Head of caudate nucleus (tissue), 42 donors: ENCODE measurements at regions not wholly inside any gene's neighbourhood (a gene's known extent, or its start where the extent isn't known, plus 50 kb on each side); places are given as distances from the start of the nearest gene placed in this dataset.

Experiments
- DNase-seq, 42 donors: peaks; one replicate each; pipeline versions ENCODE4 v3.0.0 to v3.0.0-alpha.2; 2020 to 2021; ENCODE audit warnings: mixed read lengths in 7 of 42
- intact Hi-C: fragments of 100-400 bp; cut with DNase I; formaldehyde crosslinking; loops from one replicate; pipeline ENCODE4 v1.15.0; 2022

GRCh38 chr1:214902636-214903320 lies 179.8 kb upstream of the KCNK2 start:
- DNase-seq, result no peak
- intact Hi-C loops, result no loop called here

- intact Hi-C loops, result no loop called here
- peak in 2 of 42 donors; percentile 7 to 13 for DNase-seq
These were observed 170.4 kb upstream of the KCNK2 start for GRCh38 chr1:214912127-214912526.

DNA sequence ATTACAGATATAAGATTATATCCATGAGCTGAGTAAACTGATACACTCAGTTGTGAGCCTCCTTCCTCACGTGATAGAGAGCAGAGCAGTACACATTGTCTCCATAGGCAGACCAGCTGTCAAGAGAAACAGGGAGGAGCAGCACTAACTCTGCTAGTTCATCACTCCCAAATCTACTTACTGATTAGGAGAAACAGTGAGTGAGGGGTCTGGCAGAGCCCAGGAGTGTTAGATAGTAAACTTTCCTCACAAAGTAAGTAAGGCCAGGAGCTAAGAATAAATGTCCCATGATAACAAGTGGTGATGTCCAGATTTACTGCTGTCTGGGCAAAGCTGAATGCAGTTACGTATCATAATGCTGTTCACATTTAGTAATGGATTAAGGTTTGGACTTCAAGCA lies 168.6 kb upstream of the KCNK2 start:
- intact Hi-C loops, result no loop called here
- no peak for DNase-seq

DNA sequence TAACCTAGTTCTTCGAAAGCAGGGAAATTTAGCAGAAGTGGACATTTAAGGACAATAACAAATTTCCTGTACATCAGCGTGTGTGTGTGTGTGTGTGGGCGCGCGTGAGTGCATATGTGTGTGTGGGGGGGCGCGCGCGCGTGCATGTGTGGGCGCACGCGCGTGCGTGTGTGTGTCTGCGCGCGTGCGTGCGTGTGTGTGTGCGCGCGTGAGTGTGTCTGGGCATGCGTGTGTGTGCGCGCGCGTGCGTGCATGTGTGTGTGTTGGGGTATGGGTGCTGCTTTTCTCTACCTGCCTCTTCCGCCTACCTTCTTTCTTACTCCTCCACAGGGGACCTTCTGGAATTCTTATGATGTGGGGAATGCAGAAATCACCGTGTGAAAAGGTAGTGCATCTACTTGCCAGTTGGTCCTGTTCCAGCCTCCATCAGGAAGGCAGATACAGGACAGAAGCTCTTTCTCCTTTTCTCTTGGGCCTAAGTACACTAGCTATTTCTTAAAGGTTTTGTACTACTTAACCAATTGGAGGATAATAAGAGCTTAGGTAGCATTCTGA lies 165.4 kb upstream of the KCNK2 start:
- DNase-seq, result no peak
- intact Hi-C loops, result no loop called here

GRCh38 chr1:214918745-214919144 lies 163.8 kb upstream of the KCNK2 start:
- intact Hi-C loops, result no loop called here
- DNase-seq, result no peak

DNA sequence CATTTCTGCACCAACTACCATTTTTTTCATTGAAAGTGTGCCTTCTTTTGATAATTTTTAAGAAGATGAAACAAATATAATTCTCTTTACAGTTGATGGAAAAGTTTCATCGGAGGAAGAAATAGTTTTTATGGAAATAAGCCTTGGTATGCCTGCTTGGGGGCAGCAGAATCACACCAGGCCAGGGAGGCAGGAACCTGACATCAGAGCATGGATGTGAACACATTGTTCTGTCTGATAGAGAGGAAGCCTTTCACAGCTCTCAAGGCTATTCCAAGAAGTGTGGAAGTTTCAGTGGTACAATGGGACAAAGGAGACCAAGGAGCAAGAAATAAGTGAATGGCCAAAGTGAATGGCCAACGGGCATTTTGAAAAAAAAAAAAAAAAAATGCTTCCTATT lies 162.2 kb upstream of the KCNK2 start:
- DNase-seq, result no peak
- intact Hi-C loops, result no loop called here

- intact Hi-C loops, result no loop called here
- no peak for DNase-seq
These were observed 159.1 kb upstream of the KCNK2 start for GRCh38 chr1:214923278-214923915.

- intact Hi-C loops, result no loop called here
- no peak for DNase-seq
These were observed 154.7 kb upstream of the KCNK2 start for GRCh38 chr1:214927796-214928195.

DNA sequence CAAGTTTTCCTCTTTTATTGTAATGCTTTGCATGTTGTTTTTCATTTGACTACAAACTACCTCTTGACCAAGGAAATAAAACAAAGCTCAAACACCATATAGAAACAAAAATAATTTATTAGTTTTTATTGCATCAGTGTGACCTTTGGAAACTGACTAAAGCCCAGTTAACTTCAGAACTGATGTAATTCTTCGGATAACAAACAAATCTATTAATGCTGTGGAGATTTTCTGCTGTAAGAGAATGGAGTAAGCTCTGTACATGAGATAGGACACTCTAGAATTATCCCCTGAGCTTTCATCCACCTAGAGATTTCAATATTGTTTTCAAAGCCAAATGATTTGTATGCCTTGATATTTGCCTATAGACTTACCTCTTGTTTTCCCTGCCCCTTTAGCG lies 154.0 kb upstream of the KCNK2 start:
- intact Hi-C loops, result no loop called here
- no peak for DNase-seq

GRCh38 chr1:214933375-214933774 lies 149.2 kb upstream of the KCNK2 start:
- no peak for DNase-seq
- intact Hi-C loops, result no loop called here

- DNase-seq, result no peak
- intact Hi-C loops, result no loop called here
These were observed 148.5 kb upstream of the KCNK2 start for GRCh38 chr1:214934045-214934444.

DNA sequence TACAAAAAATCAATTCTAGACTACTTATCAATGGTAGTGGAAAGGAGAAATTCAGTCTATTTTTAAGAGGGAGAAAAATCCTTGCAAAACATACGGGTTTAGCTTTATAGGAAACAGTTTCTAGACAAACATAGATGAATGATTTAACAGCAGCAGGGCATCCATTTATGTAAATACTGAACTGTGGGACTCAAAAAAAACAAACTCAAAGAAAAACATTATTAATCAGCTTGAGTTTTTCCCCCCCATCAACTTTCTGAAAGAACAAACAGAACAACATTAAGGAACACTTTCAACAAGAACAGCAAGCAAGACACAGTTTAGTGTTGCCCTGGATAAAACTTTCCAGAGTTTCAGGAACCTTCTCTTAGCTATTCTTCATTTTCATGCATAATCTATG lies 147.3 kb upstream of the KCNK2 start:
- DNase-seq, result no peak
- intact Hi-C loops, result no loop called here

- DNase-seq, result no peak
- intact Hi-C loops, result no loop called here
These were observed 143.4 kb upstream of the KCNK2 start for GRCh38 chr1:214939180-214939579.

GRCh38 chr1:214941061-214941460 lies 141.5 kb upstream of the KCNK2 start:
- intact Hi-C loops, result no loop called here
- no peak for DNase-seq

DNA sequence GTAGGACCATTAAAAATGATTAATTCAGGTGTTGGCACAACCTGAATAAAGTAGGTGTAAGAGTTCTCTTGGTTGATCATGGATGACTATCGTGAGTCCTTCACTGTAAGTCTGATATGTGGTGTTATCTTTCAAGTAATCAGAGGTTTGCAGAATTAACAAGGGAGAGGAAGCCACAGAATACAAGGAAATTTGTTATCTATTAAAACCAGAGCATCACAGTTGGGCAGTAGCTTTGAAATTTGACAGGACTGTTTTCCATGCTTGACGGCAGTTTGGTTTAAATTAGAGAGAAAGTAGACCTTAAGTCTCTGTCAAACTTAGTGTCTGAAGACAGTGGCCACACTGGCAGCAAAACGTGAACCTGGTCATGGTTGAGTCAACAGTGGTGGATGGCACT lies 139.5 kb upstream of the KCNK2 start:
- no peak for DNase-seq
- intact Hi-C loops, result no loop called here

- no peak for DNase-seq
- intact Hi-C loops, result no loop called here
These were observed 135.9 kb upstream of the KCNK2 start for GRCh38 chr1:214946615-214947014.

GRCh38 chr1:214952648-214953047 lies 129.9 kb upstream of the KCNK2 start:
- intact Hi-C loops, result no loop called here
- DNase-seq, result no peak

GRCh38 chr1:214953901-214954616 lies 128.5 kb upstream of the KCNK2 start:
- DNase-seq, result no peak
- intact Hi-C loops, result no loop called here

GRCh38 chr1:214954617-214954949 lies 128.0 kb upstream of the KCNK2 start:
- DNase-seq, result no peak
- intact Hi-C loops, result no loop called here

GRCh38 chr1:214957330-214958137 lies 125.0 kb upstream of the KCNK2 start:
- intact Hi-C loops, result no loop called here
- DNase-seq, result no peak
